LoVo (cell line): ENCODE measurements at regions not wholly inside any gene's neighbourhood (a gene's known extent, or its start where the extent isn't known, plus 50 kb on each side); places are given as distances from the start of the nearest gene placed in this dataset.
"Not testable (repeated sequence)": the region's sequence is repeated elsewhere in the genome, so short reads cannot be mapped to it uniquely, and the experiment has no call there.

Experiments used
- DNase-seq: peaks from one replicate; pipeline ENCODE4 v3.0.0-alpha.2; 2016; ENCODE audit warnings: low spot score

DNA sequence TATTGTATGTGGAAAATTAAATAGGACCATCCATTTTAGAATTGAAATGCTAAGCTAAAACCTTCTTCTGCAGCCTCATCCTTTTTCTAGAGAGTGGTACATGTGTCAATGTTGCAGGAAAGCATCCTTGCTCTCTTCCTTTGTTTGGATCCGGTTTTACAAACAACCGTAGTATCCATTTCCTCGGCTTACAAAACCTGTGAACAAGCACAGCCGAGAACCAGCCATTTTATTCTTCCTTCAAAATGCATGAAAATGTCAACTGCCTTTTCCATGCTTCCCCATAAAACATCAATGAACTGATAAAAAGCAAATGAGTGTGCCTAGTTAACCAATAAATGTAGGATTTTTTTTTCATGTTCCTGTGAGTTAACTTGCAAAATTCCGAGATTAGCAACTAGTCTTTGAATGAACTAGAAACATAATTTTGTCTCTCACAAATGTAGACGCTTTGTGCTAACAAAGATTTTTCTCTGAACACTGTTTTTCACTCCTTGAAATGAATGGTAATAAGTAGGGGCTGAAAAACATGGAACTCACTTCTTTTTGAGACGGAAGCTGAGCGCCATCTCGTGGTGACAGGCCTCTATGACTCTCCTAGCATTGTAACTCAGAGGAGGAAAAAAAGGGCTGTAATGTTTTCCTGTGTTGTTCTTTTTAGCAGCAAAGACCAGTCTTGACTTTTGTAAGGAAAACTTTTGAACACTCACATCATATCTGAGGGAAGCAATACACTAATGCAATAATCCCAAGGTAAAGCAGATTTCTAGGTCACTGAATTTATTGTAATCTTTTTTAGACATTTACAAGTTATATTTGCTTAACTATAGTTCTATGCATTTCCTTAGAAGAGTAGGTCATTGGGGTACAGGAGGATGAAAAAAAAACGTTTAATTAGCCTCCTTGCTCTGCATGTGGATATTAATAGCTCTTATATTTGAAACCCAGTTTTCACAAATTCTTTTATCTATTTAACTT is 157.4 kb upstream of the FOXG1 start:
- peak; percentile 51 for DNase-seq

DNA sequence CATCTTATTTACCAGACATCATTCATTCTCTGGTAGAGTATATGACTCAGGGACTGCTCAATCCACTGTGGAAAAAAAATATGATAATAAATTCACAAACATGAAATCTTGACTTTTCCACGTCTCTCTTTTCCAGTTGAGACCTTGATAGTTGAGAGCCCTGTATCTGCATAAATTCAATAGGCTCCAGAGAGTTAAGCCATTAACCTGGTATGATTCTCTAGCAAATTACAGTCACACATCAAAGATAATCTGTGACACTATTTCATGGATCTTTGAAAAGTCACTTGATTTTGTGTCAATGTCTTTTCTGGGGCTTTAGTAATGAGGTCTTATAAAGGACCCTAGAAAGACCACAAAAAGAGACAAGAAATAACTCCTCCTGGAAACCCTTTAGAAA is 154.2 kb upstream of the FOXG1 start:
- DNase-seq = no peak

DNA sequence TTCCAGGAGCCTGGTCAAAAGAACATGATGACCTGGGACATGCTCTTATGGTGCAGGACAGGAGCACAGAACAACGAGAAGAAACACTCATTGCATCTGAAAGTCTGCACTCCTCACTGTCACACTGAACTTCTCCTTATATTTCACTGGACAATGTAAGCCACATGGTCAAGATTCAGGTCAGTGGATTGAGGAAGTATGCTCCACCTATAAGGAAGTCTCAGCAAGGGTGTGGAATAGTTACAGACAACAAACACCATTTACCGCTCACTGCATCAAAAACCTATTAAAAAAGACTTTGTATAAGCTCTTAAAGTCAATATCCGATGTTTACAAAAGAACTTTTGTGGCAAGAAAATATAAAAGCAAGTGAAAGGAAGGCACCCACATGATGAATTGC is 153.1 kb upstream of the FOXG1 start:
- DNase-seq = no peak

DNA sequence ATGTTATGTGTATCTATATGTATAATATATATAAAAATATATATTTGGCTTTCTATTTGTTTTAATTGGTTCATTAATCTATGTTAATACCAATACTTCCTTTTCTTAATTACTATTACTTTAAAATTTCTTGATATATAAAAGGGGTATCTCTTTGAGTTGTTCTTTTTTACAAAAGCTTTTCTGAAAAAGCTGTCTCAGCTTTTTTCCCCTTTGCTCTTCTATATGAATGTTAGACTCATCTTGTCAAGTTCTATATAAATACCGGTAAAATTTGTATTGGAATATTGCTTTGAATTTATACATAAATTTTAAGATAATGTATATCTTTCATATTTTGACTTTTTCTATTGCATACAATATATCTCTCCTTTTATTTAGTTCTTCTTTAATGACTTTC is 139.8 kb upstream of the FOXG1 start:
- DNase-seq = no peak

DNA sequence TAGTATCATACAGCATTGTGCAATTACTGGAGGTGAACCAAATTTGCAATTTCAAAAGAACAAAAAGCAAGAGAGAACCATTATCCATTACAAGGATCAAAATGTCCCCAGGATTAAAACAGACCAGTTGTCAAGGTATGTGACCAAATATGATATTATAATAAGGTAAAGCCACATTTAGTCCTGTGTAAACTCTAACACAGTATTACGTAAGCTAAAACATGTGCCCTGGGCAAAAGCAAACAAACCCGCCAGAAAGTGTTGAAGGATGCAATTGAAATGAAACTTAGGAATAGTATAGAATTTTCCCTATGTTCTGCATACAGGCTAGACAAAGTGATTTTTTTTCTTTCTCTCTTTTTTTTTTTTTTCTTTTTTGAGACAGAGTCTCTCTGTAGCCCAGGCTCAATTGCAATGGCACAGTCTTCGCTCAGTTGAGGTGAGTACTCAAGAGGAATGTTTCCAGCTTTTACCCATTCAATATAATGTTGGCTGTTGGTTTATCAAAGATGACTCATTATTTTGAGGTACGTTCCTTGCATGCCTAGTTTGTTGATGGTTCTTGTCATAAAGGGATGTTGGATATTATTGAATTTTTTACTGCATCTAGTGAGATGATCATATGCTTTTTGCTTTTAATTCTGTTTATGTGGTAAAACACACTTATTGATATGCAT is 137.1 kb upstream of the FOXG1 start:
- DNase-seq = no peak

DNA sequence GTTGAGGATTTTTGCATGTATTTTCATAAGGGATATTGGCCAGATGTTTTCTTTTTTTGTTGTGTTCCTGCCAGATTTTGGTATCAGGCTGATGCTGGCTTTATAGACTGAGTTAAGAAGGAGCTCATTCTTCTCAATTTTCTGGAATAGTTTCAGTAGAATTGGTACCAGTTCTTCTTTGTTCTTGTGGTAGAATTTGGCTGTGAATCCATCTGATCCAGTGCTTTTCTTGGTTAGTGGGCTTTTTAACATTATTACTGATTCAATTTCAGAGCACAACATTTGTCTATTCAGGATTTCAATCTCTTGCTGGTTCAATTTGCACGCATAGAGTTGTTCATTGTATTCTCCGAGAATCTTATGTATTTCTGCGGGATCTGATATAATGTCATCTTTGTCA is 136.5 kb upstream of the FOXG1 start:
- DNase-seq = no peak

DNA sequence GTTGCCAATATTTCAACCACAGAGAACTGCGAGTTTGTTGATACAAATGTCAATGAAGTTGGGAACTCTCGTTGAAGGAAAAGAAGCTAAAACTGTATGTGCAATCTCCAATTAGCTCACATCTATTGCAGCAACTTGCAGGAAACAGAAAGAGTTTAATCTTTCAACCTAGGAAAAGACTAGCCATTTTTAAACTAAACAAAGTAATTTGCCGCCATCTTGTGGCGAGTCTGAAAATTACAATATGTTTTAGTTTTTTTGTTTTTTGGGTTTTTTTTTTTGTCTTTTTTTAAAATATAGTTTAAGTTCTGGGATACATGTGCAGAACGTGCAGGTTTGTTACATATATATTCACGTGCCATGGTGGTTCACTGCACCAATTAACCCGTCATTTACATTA is 131.2 kb upstream of the FOXG1 start:
- peak; percentile 11 for DNase-seq

DNA sequence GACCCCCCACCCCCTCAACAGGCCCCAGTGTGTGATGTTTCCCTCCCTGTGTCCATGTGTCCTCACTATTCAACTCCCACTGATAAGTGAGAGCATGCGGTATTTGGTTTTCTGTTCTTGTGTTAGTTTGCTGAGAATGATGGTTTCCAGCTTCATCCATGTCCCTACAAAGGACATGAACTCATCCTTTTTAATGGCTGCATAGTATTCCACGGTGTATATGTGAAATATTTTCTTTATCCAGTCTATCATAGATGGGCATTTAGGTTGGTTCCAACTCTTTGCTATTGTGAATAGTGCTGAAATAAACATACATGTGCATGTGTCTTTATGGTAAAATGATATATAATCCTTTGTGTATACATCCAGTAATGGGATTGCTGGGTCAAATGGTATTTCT is 130.8 kb upstream of the FOXG1 start:
- not testable (repeated sequence) for DNase-seq

DNA sequence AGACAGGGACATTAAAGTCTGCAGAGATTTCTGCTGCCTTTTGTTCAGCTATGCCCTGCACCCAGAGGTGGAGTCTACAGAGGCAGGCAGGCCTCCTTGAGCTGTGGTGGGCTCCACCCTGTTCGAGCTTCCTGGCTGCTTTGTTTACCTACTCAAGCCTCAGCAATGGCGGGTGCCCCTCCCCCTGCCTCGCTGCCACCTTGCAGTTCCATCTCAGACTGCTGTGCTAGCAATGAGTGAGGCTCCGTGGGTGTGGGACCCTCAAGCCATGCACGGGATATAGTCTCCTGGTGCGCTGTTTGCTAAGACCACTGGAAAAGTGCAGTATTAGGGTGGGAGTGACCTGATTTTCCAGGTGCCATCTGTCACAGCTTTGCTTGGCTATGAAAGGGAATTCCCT is 125.4 kb upstream of the FOXG1 start:
- not testable (repeated sequence) for DNase-seq

- DNase-seq = no peak
Measured at GRCh38 chr14:28651148-28651547, 115.4 kb upstream of the FOXG1 start.

DNA sequence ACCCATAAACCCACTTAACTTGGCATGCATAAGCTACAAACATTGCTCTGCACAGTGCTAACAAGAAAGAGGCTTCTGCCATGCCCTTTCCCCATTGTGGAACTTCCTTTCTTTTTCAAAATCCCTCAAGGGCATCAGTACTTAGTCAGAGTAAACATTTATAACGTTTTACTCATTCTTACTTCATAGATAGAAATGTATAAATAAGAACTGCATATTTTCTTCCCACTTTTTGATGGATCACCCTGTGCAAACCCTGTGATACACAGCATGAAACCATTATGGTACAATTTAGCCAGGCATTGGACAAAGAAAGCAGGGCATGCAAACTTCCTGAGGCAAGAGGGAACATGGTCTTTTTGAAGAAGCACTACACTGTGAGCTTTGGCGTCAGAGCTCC is 113.8 kb upstream of the FOXG1 start:
- DNase-seq = no peak

- no peak for DNase-seq
Measured at GRCh38 chr14:28653521-28653920, 113.1 kb upstream of the FOXG1 start.

GRCh38 chr14:28656704-28657255 is 109.8 kb upstream of the FOXG1 start:
- DNase-seq = no peak

DNA sequence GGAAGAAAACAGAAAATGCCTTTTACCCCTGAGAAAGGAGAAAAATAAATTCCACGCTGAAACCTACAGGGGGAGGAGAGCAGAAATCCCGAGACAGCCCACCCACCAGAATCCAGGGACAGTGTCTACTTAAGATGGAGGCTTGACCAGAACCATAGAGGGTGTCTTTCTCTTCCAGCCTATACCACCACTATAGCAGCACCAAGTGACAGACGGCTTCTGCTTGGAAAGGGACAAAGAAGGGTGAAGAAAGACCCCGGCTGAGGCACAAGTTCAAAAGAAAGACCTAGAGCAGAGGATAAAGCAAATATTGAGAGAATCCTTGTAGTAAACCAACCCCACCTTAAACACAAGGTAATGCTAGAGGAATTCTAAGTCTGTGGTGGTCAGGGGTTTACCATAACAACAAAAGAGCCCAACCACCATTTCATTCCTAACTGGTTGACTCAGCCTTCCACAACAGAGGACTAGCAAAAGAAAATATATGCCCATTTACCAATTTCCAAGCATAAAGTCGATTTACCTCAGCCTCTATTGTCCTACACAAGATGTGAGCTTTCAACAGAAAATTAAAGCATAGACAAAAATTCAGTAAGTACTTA is 105.3 kb upstream of the FOXG1 start:
- DNase-seq = no peak

DNA sequence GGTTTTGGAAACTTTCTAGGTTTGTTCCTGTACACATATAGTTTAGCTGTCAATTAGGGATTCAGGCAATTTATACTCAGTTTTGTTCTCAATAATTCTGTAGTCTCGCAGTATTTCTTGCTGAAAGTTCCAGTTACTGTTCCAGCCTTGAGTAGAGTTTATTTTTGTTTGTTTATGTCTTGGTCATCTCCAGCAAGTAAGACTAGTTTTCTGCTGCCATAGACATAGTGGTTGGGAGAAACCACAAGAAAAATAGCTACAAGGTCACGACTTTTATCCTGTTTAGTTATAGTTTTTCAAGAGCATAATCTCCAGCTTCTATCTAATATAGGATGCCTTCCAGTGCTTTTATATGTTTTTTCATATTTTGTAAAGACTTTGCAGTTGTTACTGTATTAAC is 99.6 kb upstream of the FOXG1 start:
- no peak for DNase-seq

GRCh38 chr14:28671425-28671824 is 95.2 kb upstream of the FOXG1 start:
- no peak for DNase-seq

DNA sequence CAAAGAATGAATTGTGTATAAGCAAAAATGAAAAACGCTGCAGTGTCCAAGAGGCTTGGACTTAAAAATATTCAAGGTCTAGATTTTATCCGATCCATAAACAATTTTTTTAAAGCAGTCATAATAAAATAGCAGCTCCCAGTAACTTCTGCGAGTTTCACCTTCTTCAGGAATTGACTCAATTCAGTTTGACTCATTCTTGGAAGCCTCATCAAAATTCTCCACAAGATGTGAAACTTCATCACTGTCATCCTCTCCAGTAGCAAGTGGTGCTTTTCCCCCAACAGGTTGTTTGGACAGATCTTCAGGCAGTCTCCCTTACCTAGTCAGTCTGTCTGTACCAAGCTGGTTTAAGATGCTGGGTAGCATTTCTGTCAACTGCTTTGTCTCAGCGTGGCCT is 93.5 kb upstream of the FOXG1 start:
- DNase-seq = no peak

GRCh38 chr14:28676479-28676878 is 90.1 kb upstream of the FOXG1 start:
- DNase-seq = no peak

GRCh38 chr14:28677381-28677780 is 89.2 kb upstream of the FOXG1 start:
- no peak for DNase-seq

GRCh38 chr14:28678887-28679286 is 87.7 kb upstream of the FOXG1 start:
- no peak for DNase-seq

DNA sequence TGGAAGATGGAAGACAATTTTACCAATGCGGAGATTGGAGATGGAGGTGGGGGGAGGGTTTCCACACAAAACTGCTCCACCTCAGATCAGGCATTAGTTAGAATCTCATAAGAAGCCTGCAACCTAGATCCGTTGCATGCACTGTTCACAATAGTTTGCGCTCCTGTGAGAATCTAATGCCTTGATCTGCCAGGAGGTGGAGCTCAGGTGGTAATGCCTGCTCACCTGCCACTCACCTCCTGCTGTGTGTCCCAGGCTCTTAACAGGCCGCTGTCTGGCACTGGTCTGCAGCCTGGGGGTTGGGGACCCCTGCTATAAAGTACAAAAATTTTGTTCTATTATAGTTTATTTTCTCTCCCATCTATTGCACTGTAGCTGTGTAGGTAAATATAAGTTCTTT is 84.9 kb upstream of the FOXG1 start:
- no peak for DNase-seq

DNA sequence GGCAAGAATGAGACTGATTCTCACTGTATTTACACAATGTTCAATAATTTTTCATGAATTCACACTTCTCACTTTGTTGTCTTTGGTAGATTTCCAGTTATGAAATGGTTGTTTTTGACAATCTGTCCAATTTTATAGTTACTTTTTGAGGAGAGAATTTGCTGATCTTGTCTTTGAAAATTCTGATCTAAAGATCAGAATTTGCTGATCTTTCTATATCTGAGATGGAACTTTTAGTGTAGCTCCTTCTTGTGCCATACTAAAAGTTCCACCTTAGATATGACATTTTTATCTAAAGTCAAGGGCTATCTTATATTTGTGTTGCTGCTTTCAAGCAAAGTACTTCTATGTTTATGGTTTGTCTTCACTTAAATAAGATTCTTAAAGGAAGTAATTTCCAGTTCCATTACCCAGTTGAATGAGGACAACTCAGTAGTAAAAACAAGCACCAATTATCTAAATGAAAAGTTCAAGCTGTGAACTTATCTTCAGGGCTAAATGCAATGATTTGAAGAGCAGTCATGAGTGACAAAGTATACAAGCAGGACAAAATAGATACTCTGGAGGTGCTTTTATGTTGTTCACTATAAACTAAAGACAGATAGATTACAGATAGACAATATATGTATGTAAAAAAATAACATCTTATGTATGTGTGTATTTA is 76.4 kb upstream of the FOXG1 start:
- no peak for DNase-seq
